ENCODE measurements at regions not wholly inside any gene's neighbourhood (a gene's known extent, or its start where the extent isn't known, plus 50 kb on each side); places are given as distances from the start of the nearest gene placed in this dataset.

GRCh38 chr17:79414063-79414792, 196.6 kb downstream of the RBFOX3 start:
- intact Hi-C loops (cut with DNase I), result no loop called here
- Histone ChIP-seq H3K9me3 (no peaks in the 10 kb centered on the region), H3K27me3 (no peaks in the 10 kb centered on the region), H3K4me3 (no peak overlapping the region), H3K4me1 (no peaks in the 10 kb centered on the region), H3K36me3 (no peaks in the 10 kb centered on the region), H3K27ac (no peak overlapping the region)
- WGBS (ENCODE audit: insufficient coverage, low coverage, low lambda C conversion rate, missing lambda C conversion rate), result 49% methylated on average over 15 of the region's 21 CpGs
- TF ChIP-seq CTCF (IDR thresholded peaks at IDR 0.05) (no peak), POLR2A (IDR thresholded peaks at IDR 0.05) (no peak)
- DNase-seq (no peak), ATAC-seq (no peak)

GRCh38 chr17:79413611-79414010, 197.2 kb downstream of the RBFOX3 start:
- no peaks in the 10 kb centered on the region for H3K27me3 ChIP-seq
- no peak for ATAC-seq
- TF ChIP-seq POLR2A (IDR thresholded peaks at IDR 0.05) (no peak), CTCF (IDR thresholded peaks at IDR 0.05) (no peak)
- DNase-seq, result no peak
- H3K36me3 ChIP-seq, result no peaks in the 10 kb centered on the region
- no peak overlapping the region for H3K4me3 ChIP-seq
- H3K4me1 ChIP-seq, result no peaks in the 10 kb centered on the region
- intact Hi-C loops (cut with DNase I), result no loop called here
- H3K9me3 ChIP-seq, result no peaks in the 10 kb centered on the region
- H3K27ac ChIP-seq, result no peak overlapping the region
- WGBS (ENCODE audit: insufficient coverage, low coverage, low lambda C conversion rate, missing lambda C conversion rate), result 35% methylated on average over 5 of the region's 11 CpGs

GRCh38 chr17:79412886-79413390, 197.9 kb downstream of the RBFOX3 start:
- ATAC-seq (no peak), DNase-seq (no peak)
- no peaks in the 10 kb centered on the region for H3K4me1 ChIP-seq
- 23% methylated on average over 2 of the region's 3 CpGs for WGBS (ENCODE audit: insufficient coverage, low coverage, low lambda C conversion rate, missing lambda C conversion rate)
- H3K27me3 ChIP-seq, result no peaks in the 10 kb centered on the region
- no peaks in the 10 kb centered on the region for H3K36me3 ChIP-seq
- H3K9me3 ChIP-seq, result no peaks in the 10 kb centered on the region
- no peak overlapping the region for H3K27ac ChIP-seq
- intact Hi-C loops (cut with DNase I), result no loop called here
- TF ChIP-seq POLR2A (IDR thresholded peaks at IDR 0.05) (no peak), CTCF (IDR thresholded peaks at IDR 0.05) (no peak)
- H3K4me3 ChIP-seq, result no peak overlapping the region

- Histone ChIP-seq H3K4me3 (no peak overlapping the region), H3K27me3 (no peaks in the 10 kb centered on the region), H3K27ac (no peak overlapping the region), H3K4me1 (no peaks in the 10 kb centered on the region), H3K36me3 (no peaks in the 10 kb centered on the region), H3K9me3 (no peaks in the 10 kb centered on the region)
- 66% methylated on average over 3 of the region's 3 CpGs for WGBS (ENCODE audit: insufficient coverage, low coverage, low lambda C conversion rate, missing lambda C conversion rate)
- TF ChIP-seq CTCF (IDR thresholded peaks at IDR 0.05) (no peak), POLR2A (IDR thresholded peaks at IDR 0.05) (no peak)
- intact Hi-C loops (cut with DNase I), result no loop called here
- no peak for DNase-seq
- ATAC-seq, result no peak
Observed at GRCh38 chr17:79412110-79412509, 198.7 kb downstream of the RBFOX3 start.
